Hepatocyte (in vitro differentiated cells): ENCODE measurements at regions not wholly inside any gene's neighbourhood (a gene's known extent, or its start where the extent isn't known, plus 50 kb on each side); places are given as distances from the start of the nearest gene placed in this dataset.
A peak's percentile ranks its signal among the peaks of the same experiment; 100 is the strongest.

Experiments
- DNase-seq: peaks from one replicate; pipeline ENCODE4 v3.0.0-alpha.2; 2016; ENCODE audit warnings: low spot score
- H2AFZ ChIP-seq: fragments of 200-600 bp; sonication (generic); 2 replicates; pipeline ENCODE4 v1.6.0; 2016; ENCODE audit warnings: antibody characterized with exemption, mild to moderate bottlenecking
- H3K27ac ChIP-seq: fragments of 200-600 bp; sonication (generic); 2 replicates; pipeline ENCODE4 v1.5.1; 2016; ENCODE audit warnings: mild to moderate bottlenecking
- H3K27me3 ChIP-seq: fragments of 200-600 bp; sonication (generic); 2 replicates; pipeline ENCODE4 v1.6.1; 2016
- H3K36me3 ChIP-seq: fragments of 200-600 bp; sonication (generic); replicated peaks from 2 replicates; pipeline ENCODE4 v1.5.1; 2016; ENCODE audit warnings: low read depth; ENCODE audit not compliant: insufficient read depth
- H3K4me1 ChIP-seq: fragments of 200-600 bp; sonication (generic); 2 replicates; pipeline ENCODE4 v1.5.1; 2016; ENCODE audit warnings: mild to moderate bottlenecking, moderate library complexity; ENCODE audit not compliant: insufficient read depth
- H3K4me2 ChIP-seq: fragments of 200-600 bp; sonication (generic); 2 replicates; pipeline ENCODE4 v1.6.0; 2016
- H3K4me3 ChIP-seq: fragments of 200-600 bp; sonication (generic); 2 replicates; pipeline ENCODE4 v1.5.1; 2016; ENCODE audit warnings: mild to moderate bottlenecking
- H3K79me2 ChIP-seq: fragments of 200-600 bp; sonication (generic); 2 replicates; pipeline ENCODE4 v1.6.0; 2017; ENCODE audit warnings: mild to moderate bottlenecking
- H3K9me2 ChIP-seq: fragments of 200-600 bp; sonication (generic); replicated peaks from 2 replicates; pipeline ENCODE4 v1.6.0; 2017; ENCODE audit warnings: mild to moderate bottlenecking; ENCODE audit not compliant: insufficient read depth
- H3K9me3 ChIP-seq: fragments of 200-600 bp; sonication (generic); 2 replicates; pipeline ENCODE4 v1.5.1; 2016; ENCODE audit warnings: low read depth, mild to moderate bottlenecking
- H4K20me1 ChIP-seq: fragments of 200-600 bp; sonication (generic); 2 replicates; pipeline ENCODE4 v1.6.0; 2016; ENCODE audit warnings: mild to moderate bottlenecking; ENCODE audit not compliant: insufficient read depth, poor library complexity, severe bottlenecking
- EZH2 ChIP-seq: fragments of 200-600 bp; sonication (generic); IDR thresholded peaks from 2 replicates; pipeline ENCODE4 v1.6.1; 2016; ENCODE audit warnings: antibody characterized with exemption, mild to moderate bottlenecking, borderline replicate concordance
- EZH2phosphoT487 ChIP-seq: fragments of 200-600 bp; sonication (generic); IDR thresholded peaks from one replicate; pipeline ENCODE4 v1.6.1; 2018; ENCODE audit warnings: antibody characterized with exemption, mild to moderate bottlenecking, low read depth, moderate library complexity; ENCODE audit not compliant: unreplicated experiment, severe bottlenecking
- WGBS: methylation state at CpG from one replicate; pipeline ENCODE4 v1.1.6; 2016; ENCODE audit warnings: low lambda C conversion rate; ENCODE audit errors: missing lambda C conversion rate; 5-methylcytosine and 5-hydroxymethylcytosine counted together
- TF ChIP-seq, protein P1 (sequence below): fragments of 200-600 bp; sonication (generic); IDR thresholded peaks from 2 replicates; pipeline ENCODE4 v1.5.1; 2016; ENCODE audit warnings: antibody characterized with exemption, mild to moderate bottlenecking; ENCODE audit not compliant: poor library complexity

DNA sequence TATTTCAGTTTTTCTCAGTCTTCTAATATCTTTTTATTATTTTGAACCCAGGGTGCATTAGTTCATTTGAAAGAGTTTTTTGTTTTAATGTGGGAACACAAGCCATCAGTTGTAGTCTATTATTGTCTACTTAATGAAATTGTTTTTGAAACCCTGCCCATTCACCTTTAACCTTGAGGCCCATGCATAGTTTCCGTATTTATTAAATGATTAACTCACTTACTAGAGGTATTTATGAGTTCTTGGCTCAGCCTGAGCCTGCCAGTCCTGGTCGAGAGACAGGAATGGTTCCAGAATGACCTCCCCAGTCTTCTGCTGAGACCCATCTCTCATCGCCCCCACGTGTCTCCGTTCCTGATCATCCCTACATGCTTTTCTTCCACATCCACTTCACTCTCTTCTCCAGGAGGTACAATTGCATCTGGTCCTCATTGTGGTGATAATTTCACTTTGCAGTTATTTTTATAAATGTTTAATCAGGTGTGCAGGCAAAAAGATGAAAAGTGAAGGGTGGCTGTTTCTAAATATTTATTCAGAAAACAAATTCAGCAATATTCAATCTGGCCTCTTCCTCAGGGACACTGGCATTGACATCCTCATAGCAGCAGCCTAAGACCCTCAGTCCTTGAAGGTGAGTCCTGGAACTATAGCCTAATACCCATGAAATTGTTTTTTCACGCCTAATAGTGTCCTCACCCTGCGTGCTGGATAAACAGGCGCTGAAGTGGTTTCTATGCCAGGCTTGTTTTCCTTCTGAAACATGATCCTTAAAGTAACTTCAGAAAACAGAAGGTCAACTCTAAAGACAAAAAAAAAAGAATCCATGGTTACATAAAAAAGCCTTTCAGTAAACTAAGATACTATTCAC lies 112.8 kb downstream of the KDR start:
- no peak for DNase-seq
- H2AFZ ChIP-seq = no peak overlapping the region
- no peaks in the 10 kb centered on the region for H3K36me3 ChIP-seq
- H4K20me1 ChIP-seq = no peaks in the 10 kb centered on the region
- no peak overlapping the region for H3K27ac ChIP-seq
- no peaks in the 10 kb centered on the region for H3K27me3 ChIP-seq
- no peaks in the 10 kb centered on the region for H3K4me1 ChIP-seq
- no peaks in the 10 kb centered on the region for H3K9me3 ChIP-seq
- H3K4me2 ChIP-seq = no peak overlapping the region
- TF ChIP-seq EZH2 (no peak), EZH2phosphoT487 (no peak)
- TF ChIP-seq, protein P1, sequence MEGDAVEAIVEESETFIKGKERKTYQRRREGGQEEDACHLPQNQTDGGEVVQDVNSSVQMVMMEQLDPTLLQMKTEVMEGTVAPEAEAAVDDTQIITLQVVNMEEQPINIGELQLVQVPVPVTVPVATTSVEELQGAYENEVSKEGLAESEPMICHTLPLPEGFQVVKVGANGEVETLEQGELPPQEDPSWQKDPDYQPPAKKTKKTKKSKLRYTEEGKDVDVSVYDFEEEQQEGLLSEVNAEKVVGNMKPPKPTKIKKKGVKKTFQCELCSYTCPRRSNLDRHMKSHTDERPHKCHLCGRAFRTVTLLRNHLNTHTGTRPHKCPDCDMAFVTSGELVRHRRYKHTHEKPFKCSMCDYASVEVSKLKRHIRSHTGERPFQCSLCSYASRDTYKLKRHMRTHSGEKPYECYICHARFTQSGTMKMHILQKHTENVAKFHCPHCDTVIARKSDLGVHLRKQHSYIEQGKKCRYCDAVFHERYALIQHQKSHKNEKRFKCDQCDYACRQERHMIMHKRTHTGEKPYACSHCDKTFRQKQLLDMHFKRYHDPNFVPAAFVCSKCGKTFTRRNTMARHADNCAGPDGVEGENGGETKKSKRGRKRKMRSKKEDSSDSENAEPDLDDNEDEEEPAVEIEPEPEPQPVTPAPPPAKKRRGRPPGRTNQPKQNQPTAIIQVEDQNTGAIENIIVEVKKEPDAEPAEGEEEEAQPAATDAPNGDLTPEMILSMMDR = no peak
- no peak overlapping the region for H3K4me3 ChIP-seq
- WGBS = 71% methylated on average over 8 of the region's 8 CpGs
- H3K9me2 ChIP-seq = no peaks in the 10 kb centered on the region
- no peaks in the 10 kb centered on the region for H3K79me2 ChIP-seq

DNA sequence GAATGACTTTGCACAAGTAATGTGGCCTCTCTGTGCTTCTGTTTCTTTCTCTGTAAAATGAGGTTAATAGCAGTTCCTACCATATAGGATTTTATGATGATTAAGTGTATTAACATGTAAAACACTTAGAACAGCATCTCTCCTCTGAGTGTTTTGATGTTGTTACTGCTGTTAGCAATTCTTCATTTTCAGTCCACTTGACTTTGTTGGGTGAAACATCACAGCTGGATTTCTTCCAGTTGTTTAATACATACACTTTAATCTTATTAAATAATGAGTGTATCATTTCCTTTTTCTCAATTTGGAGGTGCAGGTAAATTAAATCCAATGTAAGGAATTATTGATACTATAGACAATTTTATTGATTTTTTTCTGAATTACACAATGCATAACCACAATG lies 113.6 kb downstream of the KDR start:
- Histone ChIP-seq H2AFZ (no peak overlapping the region), H3K9me2 (no peaks in the 10 kb centered on the region), H3K27me3 (no peaks in the 10 kb centered on the region), H3K4me2 (no peak overlapping the region), H3K4me1 (no peaks in the 10 kb centered on the region), H3K9me3 (no peaks in the 10 kb centered on the region), H4K20me1 (no peaks in the 10 kb centered on the region), H3K4me3 (no peak overlapping the region), H3K79me2 (no peaks in the 10 kb centered on the region), H3K36me3 (no peaks in the 10 kb centered on the region), H3K27ac (no peak overlapping the region)
- TF ChIP-seq EZH2phosphoT487 (no peak), EZH2 (no peak)
- DNase-seq = no peak

- Histone ChIP-seq H2AFZ (no peak overlapping the region), H3K4me1 (no peaks in the 10 kb centered on the region), H3K4me2 (no peak overlapping the region), H3K36me3 (no peaks in the 10 kb centered on the region), H3K4me3 (no peak overlapping the region), H3K27me3 (no peaks in the 10 kb centered on the region), H4K20me1 (no peaks in the 10 kb centered on the region), H3K27ac (no peak overlapping the region), H3K9me2 (no peaks in the 10 kb centered on the region), H3K9me3 (no peaks in the 10 kb centered on the region), H3K79me2 (no peaks in the 10 kb centered on the region)
- DNase-seq = no peak
- TF ChIP-seq EZH2phosphoT487 = no peak
- TF ChIP-seq, protein P1 = no peak
- no peak for TF ChIP-seq EZH2
These were observed 114.8 kb downstream of the KDR start for GRCh38 chr4:55010550-55010949.

DNA sequence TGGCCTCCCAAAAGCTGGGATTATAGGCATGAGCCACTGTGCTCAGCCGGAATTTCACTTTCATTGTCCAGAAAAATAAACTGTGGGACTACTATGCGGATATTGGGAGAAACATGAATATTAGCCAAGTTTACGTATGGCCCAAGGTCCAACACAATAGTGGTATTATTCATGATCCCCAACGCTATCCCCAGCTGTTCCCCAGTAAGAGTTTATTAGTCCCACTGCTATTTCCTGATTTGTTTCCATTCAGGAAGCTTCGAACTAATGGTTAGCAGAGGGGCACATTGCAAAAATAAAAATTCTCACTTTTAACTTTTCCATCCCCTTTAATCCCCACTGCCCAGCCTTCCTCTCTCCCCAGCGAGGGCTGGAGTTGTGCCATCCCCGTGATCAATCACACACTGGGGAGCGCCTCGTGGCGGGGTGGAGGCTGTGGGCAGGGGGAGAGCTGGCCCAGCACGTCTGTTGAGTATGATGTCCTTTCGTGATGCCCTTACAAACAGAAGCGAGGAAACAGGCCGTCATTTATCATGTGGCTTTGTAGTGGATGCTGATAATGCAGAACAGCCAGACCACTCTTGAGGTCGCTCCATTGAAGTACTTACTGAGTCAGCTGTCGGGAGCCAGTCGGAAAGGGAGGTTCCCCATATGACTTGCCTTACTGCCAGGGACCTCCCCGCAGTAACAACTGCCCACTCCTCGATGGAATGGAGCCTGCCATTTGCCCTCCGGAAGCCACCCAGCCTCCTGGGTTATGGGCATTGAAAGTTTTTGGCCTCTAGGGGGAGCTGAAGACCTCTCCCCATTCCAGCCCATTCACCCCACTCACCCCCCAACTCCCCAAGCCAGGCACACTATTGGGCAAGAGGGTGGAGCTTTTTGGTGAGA lies 117.0 kb downstream of the KDR start:
- no peaks in the 10 kb centered on the region for H3K27me3 ChIP-seq
- H3K4me3 ChIP-seq = no peak overlapping the region
- H4K20me1 ChIP-seq = no peaks in the 10 kb centered on the region
- TF ChIP-seq, protein P1 = peak; percentile 21
- TF ChIP-seq EZH2 (no peak), EZH2phosphoT487 (no peak)
- H3K4me2 ChIP-seq = no peak overlapping the region
- WGBS = 74% methylated on average over 20 of the region's 20 CpGs
- H2AFZ ChIP-seq = no peak overlapping the region
- no peak for DNase-seq
- H3K79me2 ChIP-seq = no peaks in the 10 kb centered on the region
- no peaks in the 10 kb centered on the region for H3K36me3 ChIP-seq
- no peak overlapping the region for H3K27ac ChIP-seq
- no peaks in the 10 kb centered on the region for H3K4me1 ChIP-seq
- H3K9me2 ChIP-seq = no peaks in the 10 kb centered on the region
- H3K9me3 ChIP-seq = no peaks in the 10 kb centered on the region
